NB4 (cell line): ENCODE measurements at regions not wholly inside any gene's neighbourhood (a gene's known extent, or its start where the extent isn't known, plus 50 kb on each side); places are given as distances from the start of the nearest gene placed in this dataset.

Source experiments
- MYC ChIP-seq: IDR thresholded peaks from 2 replicates; pipeline ENCODE4 v1.6.1; 2011; ENCODE audit warnings: low read depth, low read length
- POLR2A ChIP-seq: IDR thresholded peaks from 2 replicates; pipeline ENCODE4 v1.6.1; 2011; ENCODE audit warnings: mild to moderate bottlenecking; ENCODE audit not compliant: insufficient read length; ENCODE audit errors: extremely low read depth
- TF ChIP-seq, protein P1 (sequence below): IDR thresholded peaks from one replicate; pipeline ENCODE4 v1.5.1; 2012; ENCODE audit warnings: low read depth, low read length

DNA sequence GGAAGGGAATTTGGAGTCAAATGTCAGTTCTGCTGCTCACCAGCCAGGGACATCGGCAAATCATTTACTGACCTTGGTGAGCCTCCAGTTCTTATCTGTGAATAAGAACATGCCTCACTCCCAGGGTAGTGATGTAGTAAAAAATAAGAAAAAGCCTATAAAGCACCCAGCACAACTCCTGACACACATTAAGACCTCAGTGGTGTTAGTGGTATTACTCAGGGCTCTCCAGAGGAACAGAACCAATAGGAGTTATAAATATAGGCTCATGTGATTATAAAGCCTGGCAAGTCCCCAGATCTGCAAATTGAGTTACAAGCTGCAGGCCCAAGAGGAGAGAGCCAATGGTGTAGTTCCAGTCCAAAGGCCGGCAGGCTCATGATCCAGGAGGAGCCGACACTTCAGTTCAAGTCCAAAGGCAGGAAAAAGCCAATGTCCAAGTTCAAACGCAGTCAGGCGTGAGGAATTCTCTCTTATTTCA is 71.3 kb upstream of the EYA2 start:
- TF ChIP-seq, protein P1, sequence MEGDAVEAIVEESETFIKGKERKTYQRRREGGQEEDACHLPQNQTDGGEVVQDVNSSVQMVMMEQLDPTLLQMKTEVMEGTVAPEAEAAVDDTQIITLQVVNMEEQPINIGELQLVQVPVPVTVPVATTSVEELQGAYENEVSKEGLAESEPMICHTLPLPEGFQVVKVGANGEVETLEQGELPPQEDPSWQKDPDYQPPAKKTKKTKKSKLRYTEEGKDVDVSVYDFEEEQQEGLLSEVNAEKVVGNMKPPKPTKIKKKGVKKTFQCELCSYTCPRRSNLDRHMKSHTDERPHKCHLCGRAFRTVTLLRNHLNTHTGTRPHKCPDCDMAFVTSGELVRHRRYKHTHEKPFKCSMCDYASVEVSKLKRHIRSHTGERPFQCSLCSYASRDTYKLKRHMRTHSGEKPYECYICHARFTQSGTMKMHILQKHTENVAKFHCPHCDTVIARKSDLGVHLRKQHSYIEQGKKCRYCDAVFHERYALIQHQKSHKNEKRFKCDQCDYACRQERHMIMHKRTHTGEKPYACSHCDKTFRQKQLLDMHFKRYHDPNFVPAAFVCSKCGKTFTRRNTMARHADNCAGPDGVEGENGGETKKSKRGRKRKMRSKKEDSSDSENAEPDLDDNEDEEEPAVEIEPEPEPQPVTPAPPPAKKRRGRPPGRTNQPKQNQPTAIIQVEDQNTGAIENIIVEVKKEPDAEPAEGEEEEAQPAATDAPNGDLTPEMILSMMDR = no peak
- TF ChIP-seq POLR2A (no peak), MYC (no peak)
